ENCODE measurements at regions not wholly inside any gene's neighbourhood (a gene's known extent, or its start where the extent isn't known, plus 50 kb on each side); places are given as distances from the start of the nearest gene placed in this dataset.
"Not testable (repeated sequence)": the region's sequence is repeated elsewhere in the genome, so short reads cannot be mapped to it uniquely, and the experiment has no call there.

DNA sequence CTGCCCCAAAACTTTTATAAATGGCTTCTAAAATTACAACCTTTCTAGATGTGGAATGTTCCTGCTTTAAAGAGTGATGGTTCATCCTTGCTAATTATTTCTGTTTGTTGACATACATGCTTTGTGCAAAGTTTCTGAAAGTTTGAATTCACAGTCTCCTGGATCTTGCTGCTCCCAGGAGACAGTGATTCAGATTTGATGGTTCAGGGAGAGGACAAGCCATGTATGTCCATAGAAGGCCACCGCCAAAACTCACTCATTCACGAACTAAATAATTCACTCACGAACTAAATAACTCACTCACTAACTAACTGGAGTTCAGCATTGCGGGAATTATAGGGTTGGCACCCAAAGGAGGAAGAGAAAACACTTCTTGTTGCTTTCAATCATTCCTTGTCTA is 416.5 kb upstream of the ZEB2 start:
- no peak for DNase-seq (ENCODE audit: low spot score)

DNA sequence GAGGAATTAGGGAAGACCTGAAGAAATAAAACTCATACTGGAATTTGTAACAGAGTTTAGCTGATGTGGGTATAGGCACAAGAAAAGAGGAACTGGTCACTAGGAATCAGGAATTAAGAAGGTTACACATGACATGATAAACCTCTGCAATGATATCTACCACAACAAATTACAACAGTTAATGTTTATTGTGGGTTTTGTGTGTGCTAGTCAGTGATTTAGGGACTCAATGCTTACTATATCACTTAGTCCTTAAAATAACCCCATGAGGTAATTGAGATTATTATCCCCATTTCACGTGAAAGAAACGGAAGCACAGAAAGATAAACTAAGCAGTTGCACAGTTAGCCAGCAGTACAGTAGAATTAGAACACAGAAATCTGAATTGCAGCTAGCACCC is 415.8 kb upstream of the ZEB2 start:
- no peak for DNase-seq (ENCODE audit: low spot score)

DNA sequence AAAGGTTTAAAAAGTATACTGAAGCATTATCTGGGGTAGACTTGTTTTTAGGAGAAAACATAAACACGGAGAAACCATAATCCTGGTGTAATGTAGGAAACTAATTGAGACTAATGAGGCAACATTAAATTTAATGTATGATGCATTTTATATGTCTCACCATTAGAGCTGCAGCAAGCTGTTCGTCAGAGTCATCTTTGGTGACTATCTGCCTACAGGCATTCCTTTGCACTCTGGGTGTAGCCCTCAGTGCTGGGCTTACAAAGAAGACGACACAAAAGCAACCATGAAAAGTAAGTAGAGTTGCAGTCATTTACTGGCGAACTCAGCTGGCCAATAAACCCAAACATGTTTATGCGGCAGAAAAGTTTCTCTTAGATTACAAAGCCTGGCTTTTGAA is 415.3 kb upstream of the ZEB2 start:
- DNase-seq (ENCODE audit: low spot score), result no peak

DNA sequence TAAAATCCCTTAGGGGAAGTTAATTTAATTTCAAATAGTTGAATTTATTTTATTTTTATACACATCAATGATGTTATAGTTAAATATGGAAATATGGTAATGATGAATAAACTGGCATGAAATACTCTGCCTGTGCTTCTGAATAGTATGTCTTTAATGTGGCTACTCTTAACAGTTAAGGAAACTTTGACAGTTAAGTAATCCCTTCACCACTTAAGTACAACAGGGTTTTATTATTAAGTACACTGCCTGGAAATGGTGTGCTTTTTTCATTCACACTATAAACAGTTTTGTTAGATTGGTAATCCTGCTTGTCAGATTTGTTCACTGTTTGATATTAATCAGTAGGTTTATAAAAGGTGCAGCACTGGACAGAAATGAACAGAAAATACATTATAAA is 412.0 kb upstream of the ZEB2 start:
- no peak for DNase-seq (ENCODE audit: low spot score)

DNA sequence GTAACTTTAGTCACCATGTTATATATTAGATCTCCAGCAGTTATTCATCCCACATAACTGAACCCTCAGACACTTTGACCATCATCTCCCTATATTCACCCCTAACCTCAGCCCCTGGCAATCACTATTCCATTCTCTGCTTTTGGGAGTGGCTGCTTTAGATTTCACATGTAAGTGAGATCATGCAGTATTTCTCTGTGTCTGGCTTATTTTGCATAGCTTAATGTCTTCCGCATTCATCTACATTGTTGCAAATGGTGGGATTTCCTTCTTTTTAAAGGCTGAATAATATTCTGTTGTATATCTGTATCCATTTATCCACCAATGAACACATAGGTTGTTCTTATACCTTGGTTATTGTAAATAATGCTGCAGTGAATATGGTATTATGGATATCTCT is 411.6 kb upstream of the ZEB2 start:
- no peak for DNase-seq (ENCODE audit: low spot score)

DNA sequence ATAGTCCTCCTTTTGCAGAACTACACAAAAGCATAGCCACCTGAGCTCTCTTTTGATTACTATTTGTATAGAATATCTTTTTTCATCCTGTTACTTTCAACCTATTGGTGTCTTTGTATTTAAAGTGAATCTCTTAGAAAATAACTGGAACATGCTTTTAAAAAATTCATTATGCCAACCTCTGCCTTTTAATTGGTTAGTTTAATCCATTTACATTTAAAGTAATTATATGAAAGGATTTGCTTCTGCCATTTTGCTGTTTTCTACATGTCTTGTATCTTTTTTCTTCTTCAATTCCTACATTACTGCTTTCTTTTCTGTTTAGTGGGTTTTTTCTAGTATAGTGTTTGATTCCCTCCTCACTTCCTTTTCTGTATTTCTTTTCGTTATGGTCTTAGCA is 407.5 kb upstream of the ZEB2 start:
- DNase-seq (ENCODE audit: low spot score), result no peak

DNA sequence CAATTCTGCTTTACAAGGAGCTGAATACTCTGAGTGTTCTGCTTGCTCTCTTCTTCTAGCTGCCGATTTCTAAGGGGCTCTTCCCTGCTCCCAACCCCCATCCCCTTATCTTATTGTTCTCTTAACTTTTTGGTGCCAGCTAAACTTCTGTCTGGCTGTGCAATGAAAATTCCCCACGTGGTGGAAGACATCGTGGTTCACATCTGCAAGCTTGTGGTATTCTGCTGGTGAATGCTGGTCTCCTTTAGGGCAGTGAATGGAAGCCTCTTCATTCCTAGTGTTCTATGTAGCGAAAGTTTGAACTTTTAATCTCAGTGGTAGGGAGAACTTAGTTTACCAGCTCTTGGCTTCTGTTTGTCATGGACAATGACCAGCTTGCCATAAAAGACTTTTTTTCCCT is 406.0 kb upstream of the ZEB2 start:
- no peak for DNase-seq (ENCODE audit: low spot score)

DNA sequence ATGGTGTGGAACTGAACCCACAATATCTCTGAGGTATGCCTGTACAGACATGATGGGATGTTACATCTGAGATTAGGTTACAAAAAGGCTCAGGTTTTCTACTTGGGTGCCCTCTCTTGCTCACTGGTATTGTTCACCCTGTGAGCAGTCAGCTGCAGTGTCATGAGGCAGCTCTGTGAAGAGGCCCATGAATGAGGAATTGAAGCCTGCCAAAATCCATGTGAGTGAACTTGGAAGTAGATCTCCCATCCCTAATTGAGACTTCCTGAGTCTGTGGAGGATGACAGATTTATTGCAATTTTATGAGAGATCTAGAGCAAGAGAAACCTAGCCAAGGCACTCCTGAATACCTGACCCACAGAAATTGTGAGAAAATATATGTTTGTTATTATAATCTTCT is 404.9 kb upstream of the ZEB2 start:
- no peak for DNase-seq (ENCODE audit: low spot score)

DNA sequence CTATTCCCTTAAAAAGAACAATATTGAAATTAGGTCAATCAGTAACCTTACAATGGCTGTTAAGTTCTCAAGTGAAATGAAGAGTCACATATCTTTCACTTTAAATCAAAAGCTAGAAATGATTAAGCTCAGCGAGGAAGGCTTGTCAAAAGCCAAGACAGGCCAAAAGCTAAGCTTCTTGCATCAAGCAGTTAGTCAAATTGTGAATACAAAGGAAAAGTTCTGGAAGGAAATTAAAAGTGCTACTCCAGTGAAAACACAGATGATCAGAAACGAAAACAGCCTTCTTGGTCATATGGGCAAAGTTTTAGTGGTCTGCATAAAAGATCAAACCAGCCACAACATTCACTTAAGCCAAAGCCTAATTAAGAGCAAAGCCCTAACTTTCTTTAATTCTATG is 402.6 kb upstream of the ZEB2 start:
- DNase-seq (ENCODE audit: low spot score), result no peak

DNA sequence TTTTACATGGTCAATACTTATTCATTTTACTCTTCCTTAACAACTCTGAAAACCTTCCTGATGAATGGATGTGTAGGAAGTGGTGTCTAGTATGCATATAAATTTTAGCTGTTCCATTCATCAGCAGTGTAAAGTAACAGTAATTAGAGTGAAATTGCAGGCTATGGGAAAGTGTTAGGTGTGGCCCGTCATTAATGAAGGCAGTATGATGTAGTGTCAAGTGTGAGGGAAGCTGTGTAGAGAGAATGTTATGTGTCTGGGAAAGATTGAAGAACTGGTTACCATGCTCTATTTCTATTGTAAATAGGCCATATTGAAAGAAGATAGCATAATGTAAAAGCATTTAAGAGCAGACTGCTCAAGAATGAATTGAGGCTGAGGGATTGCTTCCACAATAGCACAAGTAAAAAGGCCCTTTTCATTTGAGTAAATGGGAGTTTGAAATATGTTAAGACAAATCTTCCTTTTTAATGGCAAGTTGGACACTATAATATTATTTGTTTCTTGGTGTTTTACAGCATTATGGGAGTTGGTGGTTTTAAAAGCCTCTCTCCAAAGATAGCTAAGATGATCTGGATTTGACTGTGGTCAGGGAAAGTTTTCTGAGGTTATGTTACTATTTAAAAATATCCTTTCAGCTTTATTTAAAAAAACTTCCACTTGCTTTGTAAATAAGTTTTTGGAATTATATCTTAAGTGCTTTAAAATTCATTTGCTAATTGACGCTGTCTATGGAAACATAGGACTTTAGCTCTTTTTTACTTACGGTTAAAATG is 401.0 kb upstream of the ZEB2 start:
- DNase-seq (ENCODE audit: low spot score), result no peak

DNA sequence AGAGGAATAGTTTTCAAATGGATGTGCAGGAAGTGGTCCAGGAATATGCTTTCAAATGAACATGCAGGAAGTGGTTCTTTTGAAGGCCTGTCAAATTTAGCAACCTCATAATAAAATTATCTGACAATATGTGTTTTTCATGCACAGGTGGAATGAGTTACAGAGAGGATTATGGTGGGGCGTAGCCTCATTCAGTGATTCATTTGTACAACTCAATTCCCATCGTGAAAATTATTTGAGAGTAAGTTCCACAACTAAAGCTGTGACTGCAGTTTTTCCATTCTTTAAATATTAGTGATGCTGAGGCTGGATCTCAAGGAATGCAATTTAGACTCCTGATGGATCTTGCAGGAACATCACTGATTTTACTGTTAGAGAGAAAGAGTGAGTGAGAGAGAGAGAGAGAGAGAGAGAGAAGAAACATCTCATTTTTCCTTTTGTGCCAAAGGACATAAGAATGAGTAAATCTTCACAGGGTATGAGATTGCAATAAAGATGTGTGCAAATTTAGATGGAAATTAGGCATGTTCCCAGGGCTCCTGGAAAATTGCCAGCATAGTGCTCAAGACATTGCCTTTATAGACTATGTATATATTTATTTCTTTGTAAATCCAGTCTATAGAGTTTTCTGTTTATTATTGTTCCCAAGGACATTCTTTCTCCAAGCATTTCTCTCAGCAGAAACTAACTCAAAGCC is 394.9 kb upstream of the ZEB2 start:
- DNase-seq (ENCODE audit: low spot score), result no peak

DNA sequence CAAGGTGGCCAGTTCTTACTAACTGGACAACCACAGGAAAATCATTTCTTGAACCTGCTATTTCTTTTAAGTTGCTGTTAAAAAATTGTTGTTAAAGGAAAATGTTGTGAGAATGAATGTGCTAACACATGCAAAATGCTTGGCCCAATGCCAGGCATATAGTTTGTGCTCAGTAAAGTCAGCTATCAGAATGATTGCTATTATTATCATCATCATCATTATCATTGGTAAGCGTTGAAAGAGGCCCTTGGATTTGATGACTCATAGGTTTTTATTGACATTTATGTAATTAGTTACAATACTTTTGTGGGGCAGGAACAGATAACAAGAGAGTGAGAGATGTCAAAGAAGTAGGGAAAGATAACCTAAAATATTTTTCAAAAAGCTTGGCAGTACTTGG is 394.2 kb upstream of the ZEB2 start:
- no peak for DNase-seq (ENCODE audit: low spot score)

DNA sequence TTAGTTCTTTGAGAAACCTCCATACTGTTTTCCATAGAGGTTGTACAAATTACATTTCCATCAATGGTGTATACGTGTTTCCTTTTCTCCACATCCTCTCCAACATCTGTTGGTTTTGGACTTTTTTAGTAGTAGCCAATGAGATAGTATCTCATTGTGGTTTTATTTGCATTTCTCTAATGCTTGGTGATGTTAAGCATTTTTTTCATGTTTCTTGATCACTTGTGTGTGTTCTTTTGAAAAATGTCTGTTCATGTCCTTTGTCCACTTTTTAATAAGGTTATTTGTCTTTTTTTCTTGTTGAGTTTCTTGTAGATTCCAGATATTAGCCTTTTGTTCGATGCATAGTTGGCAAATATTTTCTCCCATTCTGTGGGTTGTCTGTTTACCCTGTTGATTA is 392.3 kb upstream of the ZEB2 start:
- no peak for DNase-seq (ENCODE audit: low spot score)

DNA sequence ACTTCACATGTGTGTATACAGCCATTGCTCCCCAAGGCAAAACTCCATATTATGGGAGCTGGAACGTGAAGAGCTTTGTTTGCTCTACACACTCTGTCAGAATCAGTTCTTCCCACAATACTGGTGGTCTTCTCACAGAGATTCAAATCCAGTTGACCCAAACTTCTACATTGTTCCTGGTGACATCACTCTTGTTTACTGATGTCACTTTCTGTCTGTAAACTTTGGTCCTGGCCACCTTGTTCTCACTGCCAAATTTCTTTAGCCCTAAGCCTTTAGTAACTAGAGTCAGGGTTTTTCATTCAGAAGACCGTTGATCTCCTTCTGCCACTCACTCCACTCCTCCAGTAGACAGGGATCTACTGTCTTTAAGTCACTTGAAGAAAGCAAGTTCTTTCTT is 386.0 kb upstream of the ZEB2 start:
- DNase-seq (ENCODE audit: low spot score), result no peak

DNA sequence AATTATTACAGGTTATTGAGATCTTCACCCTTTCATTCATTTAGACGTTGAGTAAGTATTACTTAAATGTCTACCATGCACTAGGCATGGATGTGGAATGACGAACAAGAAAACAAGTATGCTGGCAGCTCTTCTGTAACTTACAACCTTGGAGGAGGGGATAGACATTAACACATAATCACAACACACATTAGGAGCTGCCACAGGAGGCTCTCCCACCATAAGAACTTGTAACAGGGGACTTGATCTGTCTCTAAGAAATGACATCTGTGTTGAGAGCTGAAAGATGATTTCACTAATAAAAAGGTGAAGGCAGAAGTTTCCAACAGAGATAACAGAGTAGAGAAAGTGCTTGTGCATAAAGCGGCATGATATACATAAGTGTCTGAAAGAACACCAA is 384.7 kb upstream of the ZEB2 start:
- no peak for DNase-seq (ENCODE audit: low spot score)

DNA sequence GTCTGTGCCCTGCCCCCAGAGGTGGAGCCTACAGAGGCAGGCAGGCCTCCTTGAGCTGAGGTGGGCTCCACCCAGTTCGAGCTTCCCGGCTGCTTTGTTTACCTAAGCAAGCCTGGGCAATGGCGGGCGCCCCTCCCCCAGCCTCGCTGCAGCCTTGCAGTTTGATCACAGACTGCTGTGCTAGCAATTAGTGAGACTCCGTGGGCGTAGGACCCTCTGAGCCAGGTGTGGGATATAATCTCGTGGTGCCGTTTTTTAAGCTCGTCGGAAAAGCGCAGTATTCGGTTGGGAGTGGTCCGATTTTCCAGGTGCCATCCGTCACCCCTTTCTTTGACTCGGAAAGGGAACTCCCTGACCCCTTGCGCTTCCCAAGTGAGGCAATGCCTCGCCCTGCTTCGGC is 383.1 kb upstream of the ZEB2 start:
- not testable (repeated sequence) for DNase-seq (ENCODE audit: low spot score)

DNA sequence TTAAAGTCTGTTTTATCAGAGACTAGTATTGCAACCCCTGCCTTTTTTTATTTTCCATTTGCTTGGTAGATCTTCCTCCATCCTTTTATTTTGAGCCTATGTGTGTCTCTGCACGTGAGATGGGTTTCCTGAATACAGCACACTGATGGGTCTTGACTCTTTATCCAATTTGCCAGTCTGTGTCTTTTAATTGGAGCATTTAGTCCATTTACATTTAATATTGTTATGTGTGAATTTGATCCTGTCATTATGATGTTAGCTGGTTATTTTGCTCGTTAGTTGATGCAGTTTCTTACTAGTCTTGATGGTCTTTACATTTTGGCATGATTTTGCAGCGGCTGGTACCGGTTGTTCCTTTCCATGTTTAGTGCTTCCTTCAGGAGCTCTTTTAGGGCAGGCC is 381.5 kb upstream of the ZEB2 start:
- DNase-seq (ENCODE audit: low spot score), result not testable (repeated sequence)

DNA sequence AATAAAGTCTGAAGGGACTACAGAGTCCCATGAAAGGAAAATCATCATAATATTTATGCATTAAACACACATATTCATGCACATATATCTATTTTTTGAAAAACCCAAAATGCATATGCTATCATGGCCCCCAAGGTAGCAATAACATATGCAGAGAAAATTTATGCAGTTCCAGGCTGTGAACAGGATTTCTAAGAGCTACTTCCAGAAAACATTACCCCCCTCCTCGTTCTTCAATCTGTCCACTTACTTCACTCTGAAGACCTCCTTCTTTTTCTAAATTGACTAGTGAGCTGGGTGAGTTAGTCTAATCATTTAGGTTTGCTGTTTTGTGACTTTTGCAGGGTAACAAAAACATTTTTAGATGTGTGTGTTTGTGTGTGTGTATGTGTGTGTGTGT is 376.4 kb upstream of the ZEB2 start:
- DNase-seq (ENCODE audit: low spot score), result no peak

DNA sequence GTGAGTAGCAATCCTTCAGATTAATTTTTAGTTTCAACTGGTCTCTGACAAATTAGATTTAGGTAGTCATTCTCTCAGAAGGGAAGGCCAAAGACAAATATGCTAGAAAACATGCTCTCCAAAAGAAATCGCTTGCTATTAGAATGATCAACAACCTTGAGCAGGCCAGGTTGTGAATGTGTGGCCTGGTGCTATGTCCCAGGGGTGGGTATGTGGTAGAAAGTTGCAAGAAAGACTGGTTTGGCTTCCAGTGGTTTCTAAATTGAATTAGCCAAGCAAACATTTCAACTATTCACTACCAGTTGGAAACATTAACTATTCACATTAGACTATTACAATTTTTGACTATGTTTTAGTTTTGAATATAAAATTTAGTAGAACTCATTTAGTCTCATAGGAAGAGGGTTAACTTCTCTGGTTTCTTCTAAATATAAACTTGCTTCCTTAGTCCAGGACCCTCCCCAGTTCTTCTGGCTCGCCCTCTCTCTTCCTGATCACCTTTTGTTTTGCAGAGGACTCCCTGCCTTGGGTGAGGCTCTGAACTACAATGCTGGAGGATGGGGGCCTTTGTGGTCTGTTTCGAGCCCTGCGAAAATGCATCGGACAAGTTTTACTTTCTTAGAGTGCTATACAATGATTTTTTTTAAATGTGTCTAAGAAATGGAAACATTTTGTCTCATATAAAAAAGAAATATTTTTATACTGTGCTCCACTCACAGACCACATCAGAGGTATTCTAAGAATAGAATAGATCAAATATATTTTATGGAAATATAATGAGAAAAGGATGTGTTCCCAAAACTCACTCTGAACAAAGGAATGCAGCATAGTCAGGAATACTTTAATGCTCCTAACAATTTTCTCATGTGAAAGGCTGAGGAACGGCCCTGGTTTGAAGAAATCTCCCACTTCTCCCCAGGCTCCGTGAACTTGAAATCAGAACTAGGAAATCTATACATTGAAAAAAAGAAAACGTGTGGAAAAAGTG is 375.0 kb upstream of the ZEB2 start:
- no peak for DNase-seq (ENCODE audit: low spot score)

DNA sequence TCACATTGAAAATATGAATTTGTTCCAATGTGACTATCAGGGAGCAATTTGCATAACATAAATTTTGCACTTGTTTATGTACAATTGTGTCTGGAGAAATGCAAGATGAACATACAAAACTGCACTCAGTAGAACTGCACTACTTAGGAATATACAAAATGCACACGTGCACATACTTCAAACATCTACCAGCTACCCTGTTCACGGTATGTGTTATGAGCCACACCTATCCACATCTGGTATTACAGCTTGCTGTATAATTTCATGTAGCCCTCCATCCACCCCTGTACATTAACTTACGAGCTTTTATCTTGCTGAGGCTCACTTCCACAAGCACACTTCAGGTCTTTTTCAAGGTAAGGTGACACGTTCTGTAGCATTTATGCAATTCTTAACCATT is 373.5 kb upstream of the ZEB2 start:
- DNase-seq (ENCODE audit: low spot score), result no peak

DNA sequence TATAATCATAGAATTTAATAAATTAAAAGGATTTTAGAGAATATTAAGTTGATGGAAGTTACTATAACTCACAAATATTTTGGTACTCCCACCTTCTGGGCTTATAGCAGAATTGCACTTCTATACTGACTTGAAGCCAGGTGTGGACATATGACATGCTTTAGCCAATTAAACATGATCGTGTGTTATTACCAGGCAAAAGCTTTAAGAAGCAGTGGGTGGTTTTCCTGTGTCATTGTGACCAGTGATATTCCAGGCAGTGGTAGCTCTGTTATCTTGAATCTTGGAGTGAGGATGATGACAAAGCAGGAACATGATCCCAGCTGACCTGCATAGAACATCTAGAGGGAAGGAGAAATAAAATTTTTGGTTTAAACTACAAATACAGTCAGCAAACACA is 370.9 kb upstream of the ZEB2 start:
- no peak for DNase-seq (ENCODE audit: low spot score)

DNA sequence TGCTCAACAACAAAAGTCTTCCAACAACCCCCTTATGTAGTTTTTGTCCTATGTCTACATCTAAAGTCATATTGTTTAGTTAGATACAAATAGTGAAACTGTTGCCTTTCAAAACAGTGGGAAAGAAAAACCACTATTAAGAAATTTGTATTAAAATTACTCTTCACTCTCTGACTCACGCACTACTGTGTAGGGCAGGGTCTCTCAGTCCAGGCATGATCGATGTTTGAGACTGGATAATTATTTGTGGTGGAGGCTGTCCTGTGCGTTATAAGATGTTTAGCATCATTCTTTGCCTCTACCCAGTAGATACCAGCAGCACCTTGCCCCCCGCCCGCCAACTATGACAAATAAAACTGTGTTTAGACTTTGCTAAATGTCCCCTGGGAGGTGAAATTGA is 369.4 kb upstream of the ZEB2 start:
- no peak for DNase-seq (ENCODE audit: low spot score)

DNA sequence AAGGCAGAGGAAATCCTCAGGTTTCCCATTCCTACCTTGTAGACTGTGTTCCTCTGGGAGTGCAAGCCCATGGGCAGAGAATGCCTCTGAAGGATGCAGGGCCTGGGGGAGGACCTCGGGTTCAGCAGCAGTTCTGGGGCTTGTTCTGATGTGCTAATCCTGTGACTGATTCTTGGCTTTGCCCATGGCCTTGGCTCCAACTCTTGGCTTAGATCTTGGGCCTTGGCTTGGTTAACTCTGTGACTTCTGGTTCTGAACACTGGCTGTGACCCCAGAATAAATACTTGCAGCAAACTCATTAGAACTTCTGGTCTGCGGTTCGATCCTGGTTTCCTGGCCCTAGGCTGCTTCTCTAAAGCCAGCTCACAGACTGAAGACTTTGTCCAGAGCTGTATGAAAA is 366.9 kb upstream of the ZEB2 start:
- no peak for DNase-seq (ENCODE audit: low spot score)
